GM12878 (cell line): ENCODE measurements at regions not wholly inside any gene's neighbourhood (a gene's known extent, or its start where the extent isn't known, plus 50 kb on each side); places are given as distances from the start of the nearest gene placed in this dataset.

Source experiments
- ATAC-seq: fragments of 200-7000 bp; cut with Tn5 transposase; 3 replicates; pipeline ENCODE4 v1.9.1; 2020; ENCODE audit warnings: mild to moderate bottlenecking, moderate library complexity
- BruUV-seq: library from RNA; stranded (reverse); fragments of 400-500 nt; replicated peaks from 2 replicates; lab custom pipeline; 2021; lab: Mats Ljungman, UMichigan
- CTCF ChIA-PET: fragments of 300-600 bp; sonication (Branson Sonifier 250); formaldehyde crosslinking; extraction: SDS; loops from one replicate; lab custom pipeline; 2021; ENCODE audit warnings: inconsistent platforms; lab: Yijun Ruan, JAX
- POLR2A ChIA-PET: fragments of 350-600 bp; formaldehyde crosslinking; extraction: SDS; loops from one replicate; lab custom pipeline; 2021; ENCODE audit warnings: inconsistent platforms; lab: Charles Lee
- RAD21 ChIA-PET: fragments of 300-600 bp; sonication (Branson Sonifier 250); formaldehyde crosslinking; loops from one replicate; lab custom pipeline; 2023; ENCODE audit warnings: antibody characterized with exemption; ENCODE audit not compliant: unreplicated experiment; lab: Charles Lee
- SMC1A ChIA-PET: fragments of 300-600 bp; sonication (Branson Sonifier 250); formaldehyde crosslinking; loops from one replicate; lab custom pipeline; 2023; ENCODE audit not compliant: unreplicated experiment, uncharacterized antibody; lab: Charles Lee
- DNase-seq: peaks from one replicate; pipeline ENCODE4 v3.0.0-alpha.2; 2011; ENCODE audit warnings: low read depth, low spot score
- FAIRE-seq: peaks from 3 replicates; lab custom pipeline; 2011; peaks lifted over from hg19 to GRCh38; lab: Jason Lieb, UNC
- H2AFZ ChIP-seq: 2 replicates; pipeline ENCODE4 v1.6.0; 2011; ENCODE audit warnings: low read depth, low read length, control low read depth; ENCODE audit not compliant: control insufficient read depth
- H3K27ac ChIP-seq: 2 replicates; pipeline ENCODE4 v1.5.1; 2011; ENCODE audit warnings: control low read depth; ENCODE audit not compliant: control insufficient read depth, insufficient read depth
- H3K27me3 ChIP-seq, 2 experiments: replicated peaks in 1 of 2; 2 replicates each; pipeline versions ENCODE4 v1.6.0 to v1.6.1; 2011; ENCODE audit warnings: low read length in 1 of 2; ENCODE audit not compliant: control insufficient read depth in 2 of 2, insufficient read depth in 2 of 2
- H3K36me3 ChIP-seq, 2 experiments: 2 replicates each; pipeline ENCODE4 v1.5.1; 2011; ENCODE audit warnings: low read length in 1 of 2; ENCODE audit not compliant: control insufficient read depth in 2 of 2, insufficient read depth in 2 of 2
- H3K4me1 ChIP-seq: 2 replicates; pipeline ENCODE4 v1.6.1; 2011; ENCODE audit warnings: mild to moderate bottlenecking, low read length, moderate library complexity, mixed read lengths; ENCODE audit not compliant: control insufficient read depth, insufficient read depth
- H3K4me2 ChIP-seq: 2 replicates; pipeline ENCODE4 v1.6.0; 2011; ENCODE audit warnings: control low read depth; ENCODE audit not compliant: control insufficient read depth, insufficient read depth
- H3K4me3 ChIP-seq: fragments of 200-600 bp; sonication (generic); 2 replicates; pipeline ENCODE4 v1.5.1; 2016
- H3K79me2 ChIP-seq: 2 replicates; pipeline ENCODE4 v1.6.0; 2011; ENCODE audit warnings: low read length; ENCODE audit not compliant: control insufficient read depth, insufficient read depth
- H3K9ac ChIP-seq: 2 replicates; pipeline ENCODE4 v1.8.0; 2011; ENCODE audit warnings: low read length, control low read depth, mixed read lengths; ENCODE audit not compliant: control insufficient read depth, insufficient read depth
- H3K9me3 ChIP-seq: replicated peaks from 3 replicates; pipeline ENCODE4 v1.5.1; 2011; ENCODE audit warnings: mild to moderate bottlenecking, low read length; ENCODE audit not compliant: control insufficient read depth, insufficient read depth
- H4K20me1 ChIP-seq: 2 replicates; pipeline ENCODE4 v1.6.0; 2011; ENCODE audit not compliant: control insufficient read depth, insufficient read depth
- CBX5 ChIP-seq: sonication (generic); IDR thresholded peaks from 2 replicates; pipeline ENCODE4 v1.6.1; 2016; ENCODE audit warnings: low read depth, moderate library complexity, mild to moderate bottlenecking, inconsistent platforms
- EP300 ChIP-seq, 2 experiments: fragments of 150-350 bp in 1 of 2; IDR thresholded peaks; 2 replicates each; pipeline ENCODE4 v1.6.1; 2011 to 2012; ENCODE audit warnings: low read depth in 2 of 2, low read length in 2 of 2, borderline replicate concordance in 1 of 2, improper control_type of control experiment in 1 of 2, inconsistent platforms in 1 of 2; ENCODE audit not compliant: control insufficient read depth in 1 of 2
- FOXM1 ChIP-seq: IDR thresholded peaks from 2 replicates; pipeline ENCODE4 v1.6.1; 2012; ENCODE audit warnings: low read depth, mild to moderate bottlenecking, inconsistent platforms, low read length, moderate library complexity
- MXI1 ChIP-seq: fragments of 150-350 bp; IDR thresholded peaks from 2 replicates; pipeline ENCODE4 v1.6.1; 2011; ENCODE audit warnings: low read depth, mild to moderate bottlenecking, inconsistent platforms, low read length, improper control_type of control experiment
- MYB ChIP-seq: fragments of 150-350 bp; IDR thresholded peaks from 2 replicates; pipeline ENCODE4 v1.6.1; 2014; ENCODE audit warnings: mild to moderate bottlenecking, low read depth, low read length, borderline replicate concordance
- RUNX3 ChIP-seq: IDR thresholded peaks from 2 replicates; pipeline ENCODE4 v1.6.1; 2012; ENCODE audit warnings: low read length, inconsistent platforms
- SIN3A ChIP-seq: IDR thresholded peaks from 2 replicates; pipeline ENCODE4 v1.6.1; 2012; ENCODE audit warnings: low read depth, low read length, improper control_type of control experiment
- SMARCA5 ChIP-seq: fragments of 450-650 bp; IDR thresholded peaks from 2 replicates; pipeline ENCODE4 v1.6.1; 2017; ENCODE audit warnings: mild to moderate bottlenecking
- SREBF1 ChIP-seq: IDR thresholded peaks from 2 replicates; pipeline ENCODE4 v1.6.1; 2012; ENCODE audit warnings: mild to moderate bottlenecking, low read length
- ZNF24 ChIP-seq: fragments of 450-650 bp; IDR thresholded peaks from 2 replicates; pipeline ENCODE4 v1.6.1; 2017; ENCODE audit warnings: antibody characterized with exemption, mild to moderate bottlenecking
- ZSCAN29 ChIP-seq: fragments of 450-650 bp; IDR thresholded peaks from 2 replicates; pipeline ENCODE4 v1.6.1; 2017; ENCODE audit warnings: mild to moderate bottlenecking, moderate library complexity
- in situ Hi-C: fragments of 300-500 bp; cut with MboI; formaldehyde crosslinking; loops from 9 replicates; pipeline ENCODE4 v1.14.3; 2018; ENCODE audit warnings: mixed read lengths
- intact Hi-C: fragments of 100-400 bp; cut with micrococcal nuclease; formaldehyde crosslinking; loops from one replicate; pipeline ENCODE4 v1.14.2; 2022; ENCODE audit not compliant: unreplicated experiment
- TF ChIP-seq, protein P1 (sequence below), 3 experiments: IDR thresholded peaks in 2 of 3; conservative IDR thresholded peaks in 1 of 3; 2 replicates each; pipeline ENCODE4 v1.5.1; 2011; ENCODE audit warnings: low read depth in 3 of 3, low read length in 3 of 3, mild to moderate bottlenecking in 3 of 3, control low read depth in 2 of 3, moderate library complexity in 2 of 3, inconsistent platforms in 1 of 3, mixed read lengths in 1 of 3; ENCODE audit not compliant: control insufficient read depth in 2 of 3, insufficient read depth in 1 of 3; ENCODE audit errors: extremely low read depth in 1 of 3

DNA sequence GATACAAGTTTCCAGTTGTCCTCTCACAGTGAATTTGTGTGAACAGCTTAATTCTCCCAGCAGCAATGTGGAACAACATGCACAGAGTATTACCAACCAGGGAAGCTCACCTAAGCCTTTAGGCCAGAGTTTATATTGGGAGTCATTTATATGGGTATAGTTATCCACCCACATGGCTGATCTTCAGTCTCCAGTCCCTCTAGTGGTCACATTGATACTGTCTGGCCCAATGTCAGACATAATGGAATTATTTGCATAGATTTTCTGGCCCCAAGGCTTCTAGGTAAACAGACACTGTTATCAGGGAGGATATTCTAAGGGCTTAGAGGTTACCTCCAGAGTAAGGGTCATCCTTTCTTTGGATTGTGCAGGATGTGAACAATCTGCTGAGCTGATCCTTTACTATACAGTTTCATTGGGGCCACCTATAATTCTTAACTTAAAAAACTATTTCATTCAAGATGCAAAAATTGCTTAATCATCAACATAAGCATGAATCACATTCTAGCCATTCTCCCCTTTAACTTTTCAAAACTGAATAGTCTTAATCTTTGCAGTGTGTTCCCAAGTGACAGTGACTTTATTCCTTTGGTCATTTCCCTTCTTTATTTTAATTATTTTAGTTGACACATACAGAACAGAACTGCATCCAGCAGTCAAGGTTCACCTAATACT, 210.9 kb downstream of the LTN1 start:
- DNase-seq: no peak
- H3K36me3 ChIP-seq: no peaks in the 10 kb centered on the region
- TF ChIP-seq, protein P1, sequence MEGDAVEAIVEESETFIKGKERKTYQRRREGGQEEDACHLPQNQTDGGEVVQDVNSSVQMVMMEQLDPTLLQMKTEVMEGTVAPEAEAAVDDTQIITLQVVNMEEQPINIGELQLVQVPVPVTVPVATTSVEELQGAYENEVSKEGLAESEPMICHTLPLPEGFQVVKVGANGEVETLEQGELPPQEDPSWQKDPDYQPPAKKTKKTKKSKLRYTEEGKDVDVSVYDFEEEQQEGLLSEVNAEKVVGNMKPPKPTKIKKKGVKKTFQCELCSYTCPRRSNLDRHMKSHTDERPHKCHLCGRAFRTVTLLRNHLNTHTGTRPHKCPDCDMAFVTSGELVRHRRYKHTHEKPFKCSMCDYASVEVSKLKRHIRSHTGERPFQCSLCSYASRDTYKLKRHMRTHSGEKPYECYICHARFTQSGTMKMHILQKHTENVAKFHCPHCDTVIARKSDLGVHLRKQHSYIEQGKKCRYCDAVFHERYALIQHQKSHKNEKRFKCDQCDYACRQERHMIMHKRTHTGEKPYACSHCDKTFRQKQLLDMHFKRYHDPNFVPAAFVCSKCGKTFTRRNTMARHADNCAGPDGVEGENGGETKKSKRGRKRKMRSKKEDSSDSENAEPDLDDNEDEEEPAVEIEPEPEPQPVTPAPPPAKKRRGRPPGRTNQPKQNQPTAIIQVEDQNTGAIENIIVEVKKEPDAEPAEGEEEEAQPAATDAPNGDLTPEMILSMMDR (IDR thresholded peaks at IDR 0.05 in 2 of 3, conservative IDR thresholded peaks at IDR 0.05 in 1 of 3; ENCODE audit: control insufficient read depth in 2 of 3, extremely low read depth in 1 of 3, insufficient read depth in 1 of 3, low read depth in 3 of 3, low read length in 3 of 3): peak in 2 of 3 experiments; percentile 30 to 35; a peak in 4 of 6 replicates
- no peak for TF ChIP-seq MYB
- TF ChIP-seq, all 136 proteins: peak for 1
- Histone ChIP-seq H2AFZ (no peak overlapping the region), H3K9me3 (no peaks in the 10 kb centered on the region), H3K4me2 (no peak overlapping the region), H3K4me3 (no peak overlapping the region), H4K20me1 (no peaks in the 10 kb centered on the region), H3K27me3 (no peaks in the 10 kb centered on the region), H3K4me1 (no peaks in the 10 kb centered on the region), H3K9ac (no peak overlapping the region), H3K79me2 (no peaks in the 10 kb centered on the region), H3K27ac (no peak overlapping the region)
- peak; percentile 79 for ATAC-seq
- CTCF ChIA-PET: no interaction called here
- SMC1A ChIA-PET: no interaction called here
- no peak for FAIRE-seq
- intact Hi-C loops (no loop called here), in situ Hi-C loops (no loop called here)
- no TSS peak for BruUV-seq
- POLR2A ChIA-PET: no interaction called here
- RAD21 ChIA-PET: no interaction called here

DNA sequence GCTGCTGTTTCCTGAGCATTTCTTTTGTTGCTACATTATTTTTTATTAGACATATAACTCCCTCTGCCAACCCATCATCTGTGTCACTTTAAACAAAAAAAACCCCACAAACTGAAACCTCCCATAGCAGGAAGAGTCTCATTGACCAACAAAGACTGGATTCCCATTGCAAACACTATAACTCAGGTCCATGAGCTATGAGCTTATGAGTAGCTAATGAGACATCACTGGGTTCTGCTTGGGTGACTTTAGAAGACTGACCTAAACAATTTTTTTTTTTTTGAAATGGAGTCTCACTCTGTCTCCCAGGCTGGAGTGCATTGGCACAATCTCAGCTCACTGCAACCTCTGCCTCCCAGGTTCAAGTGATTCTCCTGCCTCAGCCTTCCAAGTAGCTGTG, 212.8 kb downstream of the LTN1 start:
- Histone ChIP-seq H3K36me3 (no peaks in the 10 kb centered on the region), H3K27me3 (no peaks in the 10 kb centered on the region)
- SMC1A ChIA-PET: interaction anchor here (0.6 kb wide), 1 partner anchor 136 kb away, joined by 4 read pairs; no protein-coding TSS in a partner anchor
- TF ChIP-seq FOXM1 (no peak), ZSCAN29 (no peak), SREBF1 (no peak), ZNF24 (no peak), RUNX3 (no peak), CBX5 (no peak), EP300 (IDR thresholded peaks at IDR 0.05; ENCODE audit: borderline replicate concordance in 1 of 2, control insufficient read depth in 1 of 2, low read depth in 2 of 2, low read length in 2 of 2) (no peak), SMARCA5 (no peak), MXI1 (no peak), SIN3A (no peak)
- TF ChIP-seq, all 136 proteins: peak for 0
- Histone ChIP-seq H3K4me3 (no peak overlapping the region), H2AFZ (no peak overlapping the region), H3K4me2 (no peak overlapping the region), H3K9ac (no peak overlapping the region), H4K20me1 (no peaks in the 10 kb centered on the region), H3K79me2 (no peaks in the 10 kb centered on the region), H3K4me1 (no peaks in the 10 kb centered on the region), H3K27ac (no peak overlapping the region), H3K9me3 (no peaks in the 10 kb centered on the region)
- RAD21 ChIA-PET: no interaction called here
- CTCF ChIA-PET: no interaction called here
- in situ Hi-C loops (no loop called here), intact Hi-C loops (no loop called here)
- no peak for FAIRE-seq
- no peak for DNase-seq
- no TSS peak for BruUV-seq
- POLR2A ChIA-PET: no interaction called here
- no peak for ATAC-seq
